NCI-H524 (cell line): ENCODE measurements at regions not wholly inside any gene's neighbourhood (a gene's known extent, or its start where the extent isn't known, plus 50 kb on each side); places are given as distances from the start of the nearest gene placed in this dataset.

Experiments
- DNase-seq, 2 experiments: peaks; one replicate each; lab custom pipeline; 2025; lab: John Stamatoyannopoulos, UW

- DNase-seq: no peak
Measured at GRCh38 chr12:19826980-19827550, 387.8 kb downstream of the AEBP2 start.

- DNase-seq: no peak
Measured at GRCh38 chr12:19829100-19829853, 390.0 kb downstream of the AEBP2 start.

GRCh38 chr12:19830446-19830845, 391.2 kb downstream of the AEBP2 start:
- no peak for DNase-seq

- DNase-seq: no peak
Measured at GRCh38 chr12:19833775-19834501, 394.6 kb downstream of the AEBP2 start.

GRCh38 chr12:19834592-19834991, 395.3 kb downstream of the AEBP2 start:
- DNase-seq: no peak

GRCh38 chr12:19836056-19836455, 396.8 kb downstream of the AEBP2 start:
- DNase-seq: no peak

GRCh38 chr12:19836456-19836855, 397.2 kb downstream of the AEBP2 start:
- DNase-seq: no peak

GRCh38 chr12:19837543-19837942, 398.3 kb downstream of the AEBP2 start:
- no peak for DNase-seq

GRCh38 chr12:19841451-19841850, 402.2 kb downstream of the AEBP2 start:
- no peak for DNase-seq

GRCh38 chr12:19842116-19842515, 402.8 kb downstream of the AEBP2 start:
- DNase-seq: no peak

- DNase-seq: no peak
Measured at GRCh38 chr12:19844224-19844623, 404.9 kb downstream of the AEBP2 start.

GRCh38 chr12:19846574-19846973, 407.3 kb downstream of the AEBP2 start:
- no peak for DNase-seq

GRCh38 chr12:19847294-19848059, 408.2 kb downstream of the AEBP2 start:
- DNase-seq: no peak

- DNase-seq: no peak
Measured at GRCh38 chr12:19848421-19848820, 409.1 kb downstream of the AEBP2 start.

GRCh38 chr12:19849208-19849607, 409.9 kb downstream of the AEBP2 start:
- no peak for DNase-seq

- DNase-seq: no peak
Measured at GRCh38 chr12:19850346-19851065, 411.2 kb downstream of the AEBP2 start.

GRCh38 chr12:19852100-19852855, 413.0 kb downstream of the AEBP2 start:
- no peak for DNase-seq

GRCh38 chr12:19855851-19856250, 416.6 kb downstream of the AEBP2 start:
- DNase-seq: no peak

- no peak for DNase-seq
Measured at GRCh38 chr12:19856389-19856788, 417.1 kb downstream of the AEBP2 start.

- DNase-seq: no peak
Measured at GRCh38 chr12:19857204-19857603, 417.9 kb downstream of the AEBP2 start.

- no peak for DNase-seq
Measured at GRCh38 chr12:19867151-19867550, 427.9 kb downstream of the AEBP2 start.
